Amniotic stem cell (primary cell): ENCODE measurements at regions not wholly inside any gene's neighbourhood (a gene's known extent, or its start where the extent isn't known, plus 50 kb on each side); places are given as distances from the start of the nearest gene placed in this dataset.
"Not testable (repeated sequence)": the region's sequence is repeated elsewhere in the genome, so short reads cannot be mapped to it uniquely, and the experiment has no call there.

Experiments used
- DNase-seq: peaks from one replicate; lab custom pipeline; 2025; lab: John Stamatoyannopoulos, UW

GRCh38 chr17:72472853-72473390 is 352.1 kb downstream of the SOX9 start:
- not testable (repeated sequence) for DNase-seq

GRCh38 chr17:72474243-72474642 is 353.4 kb downstream of the SOX9 start:
- no peak for DNase-seq

- no peak for DNase-seq
Observed at GRCh38 chr17:72474719-72475477, 354.1 kb downstream of the SOX9 start.

GRCh38 chr17:72476134-72476533 is 355.3 kb downstream of the SOX9 start:
- DNase-seq, result no peak

- DNase-seq, result no peak
Observed at GRCh38 chr17:72476575-72476986, 355.8 kb downstream of the SOX9 start.

- DNase-seq, result no peak
Observed at GRCh38 chr17:72477491-72477890, 356.7 kb downstream of the SOX9 start.

- no peak for DNase-seq
Observed at GRCh38 chr17:72479113-72479512, 358.3 kb downstream of the SOX9 start.

GRCh38 chr17:72481572-72481971 is 360.8 kb downstream of the SOX9 start:
- no peak for DNase-seq

GRCh38 chr17:72485596-72485995 is 364.8 kb downstream of the SOX9 start:
- DNase-seq, result no peak

GRCh38 chr17:72486806-72487205 is 366.0 kb downstream of the SOX9 start:
- no peak for DNase-seq

GRCh38 chr17:72487731-72488494 is 367.1 kb downstream of the SOX9 start:
- no peak for DNase-seq

- DNase-seq, result no peak
Observed at GRCh38 chr17:72488555-72489271, 367.9 kb downstream of the SOX9 start.

GRCh38 chr17:72489272-72489641 is 368.4 kb downstream of the SOX9 start:
- DNase-seq, result no peak

- DNase-seq, result no peak
Observed at GRCh38 chr17:72491102-72491501, 370.3 kb downstream of the SOX9 start.

GRCh38 chr17:72492494-72492893 is 371.7 kb downstream of the SOX9 start:
- DNase-seq, result no peak

GRCh38 chr17:72492941-72493340 is 372.1 kb downstream of the SOX9 start:
- no peak for DNase-seq

- DNase-seq, result no peak
Observed at GRCh38 chr17:72494566-72494965, 373.7 kb downstream of the SOX9 start.

- DNase-seq, result no peak
Observed at GRCh38 chr17:72496461-72496860, 375.6 kb downstream of the SOX9 start.

GRCh38 chr17:72497915-72498314 is 377.1 kb downstream of the SOX9 start:
- DNase-seq, result no peak

GRCh38 chr17:72498364-72499210 is 377.8 kb downstream of the SOX9 start:
- DNase-seq, result no peak
